ENCODE measurements at regions not wholly inside any gene's neighbourhood (a gene's known extent, or its start where the extent isn't known, plus 50 kb on each side); places are given as distances from the start of the nearest gene placed in this dataset.
A peak's percentile ranks its signal among the peaks of the same experiment; 100 is the strongest.

- no peak for DNase-seq
Observed at GRCh38 chr1:167145965-167146364, 52.1 kb downstream of the STYXL2 start.

- no peak for DNase-seq
Observed at GRCh38 chr1:167146903-167147539, 53.1 kb downstream of the STYXL2 start.

DNA sequence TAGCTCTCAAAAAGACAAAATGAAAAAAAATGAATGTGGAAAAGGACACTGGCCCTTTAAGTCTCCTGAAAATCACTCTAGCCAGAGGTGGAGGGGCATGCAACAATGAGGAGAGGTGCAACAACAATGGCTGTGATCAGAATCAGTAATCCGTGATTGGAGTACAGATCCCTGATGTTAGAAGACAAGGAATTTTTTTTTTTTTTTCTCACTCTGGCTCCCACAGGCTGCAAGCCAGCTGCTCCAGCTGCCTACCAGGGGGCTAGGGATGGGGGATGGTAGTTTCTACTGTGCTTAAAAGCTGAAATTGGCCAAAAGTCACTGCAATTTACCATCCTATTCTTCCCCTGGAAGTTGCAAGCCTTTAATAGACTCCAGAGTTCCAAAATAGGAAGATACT lies 54.5 kb downstream of the STYXL2 start:
- DNase-seq: no peak

GRCh38 chr1:167149793-167150491 lies 56.1 kb downstream of the STYXL2 start:
- no peak for DNase-seq

- DNase-seq: no peak
Observed at GRCh38 chr1:167150492-167150833, 56.6 kb downstream of the STYXL2 start.

GRCh38 chr1:167152192-167152876 lies 58.5 kb downstream of the STYXL2 start:
- DNase-seq: no peak

GRCh38 chr1:167156466-167156865 lies 62.6 kb downstream of the STYXL2 start:
- DNase-seq: no peak

- no peak for DNase-seq
Observed at GRCh38 chr1:167157114-167157513, 63.2 kb downstream of the STYXL2 start.

- no peak for DNase-seq
Observed at GRCh38 chr1:167158111-167158812, 62.4 kb upstream of the POU2F1 start.

GRCh38 chr1:167158813-167159275 lies 61.8 kb upstream of the POU2F1 start:
- DNase-seq: no peak

GRCh38 chr1:167159782-167160181 lies 60.9 kb upstream of the POU2F1 start:
- DNase-seq: no peak

GRCh38 chr1:167161242-167161641 lies 59.4 kb upstream of the POU2F1 start:
- DNase-seq: no peak

GRCh38 chr1:167161762-167162161 lies 58.9 kb upstream of the POU2F1 start:
- DNase-seq: no peak

GRCh38 chr1:167165219-167165618 lies 55.5 kb upstream of the POU2F1 start:
- no peak for DNase-seq

DNA sequence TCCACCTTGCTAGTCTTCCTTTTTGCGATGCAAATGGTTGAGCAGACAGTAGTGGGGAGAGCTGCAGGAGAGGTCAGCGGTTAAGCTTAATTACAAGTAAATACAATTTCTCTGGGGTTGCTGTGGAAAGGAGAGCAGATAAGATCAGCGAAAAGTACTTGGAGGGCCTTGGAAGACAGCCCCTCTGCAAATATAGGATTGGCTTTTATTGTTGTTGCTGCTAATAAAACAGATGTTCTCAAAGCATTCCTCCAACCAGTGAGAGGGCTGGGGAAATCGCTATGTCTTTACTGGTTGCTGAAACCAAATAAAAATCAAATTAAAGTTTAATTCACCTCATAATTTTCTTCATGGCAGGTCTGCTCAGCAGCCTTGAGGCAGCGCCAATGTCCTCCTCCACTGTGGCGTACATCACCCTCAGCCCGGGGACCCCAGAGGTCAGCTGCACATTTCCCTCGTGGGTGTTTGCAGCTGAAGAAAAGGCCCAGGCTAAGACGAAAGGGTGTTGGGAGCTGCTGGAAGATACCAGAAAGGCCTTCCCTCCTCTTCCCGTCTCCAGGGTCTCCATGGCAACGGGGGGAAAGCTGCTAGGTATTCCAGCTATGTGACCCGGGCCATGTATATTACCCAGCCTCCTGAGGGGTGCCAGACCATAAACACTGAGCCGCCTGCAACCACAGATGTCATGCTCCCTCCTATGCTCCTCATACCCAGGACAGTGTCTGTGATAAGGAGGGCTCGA lies 54.6 kb upstream of the POU2F1 start:
- peak in 1 of 2 experiments; percentile 17 for DNase-seq

GRCh38 chr1:167166690-167167075 lies 54.0 kb upstream of the POU2F1 start:
- no peak for DNase-seq

DNA sequence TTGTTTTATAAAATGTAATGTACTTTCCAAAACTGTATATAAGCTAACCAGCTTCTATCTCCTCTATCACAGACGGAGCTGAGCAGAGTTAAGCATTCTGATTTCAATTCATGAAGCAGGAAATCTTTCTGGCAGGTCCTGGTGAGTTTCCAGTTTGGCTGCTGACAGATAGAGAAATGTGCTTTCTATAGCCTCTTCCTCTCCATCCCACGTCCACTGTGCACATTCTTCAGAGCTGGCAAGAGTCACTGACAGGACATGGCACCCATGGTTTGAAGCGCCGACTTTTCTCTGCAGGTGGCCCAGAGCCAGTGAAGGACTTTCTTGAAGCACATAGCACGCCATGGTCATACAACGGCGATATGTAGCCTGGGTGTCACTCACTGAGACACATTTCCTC lies 52.3 kb upstream of the POU2F1 start:
- no peak for DNase-seq

GRCh38 chr1:167169642-167170041 lies 51.0 kb upstream of the POU2F1 start:
- no peak for DNase-seq

Data from NCI-H187 (cell line).